Central memory CD4-positive, alpha-beta T cell (primary cell): ENCODE measurements at regions not wholly inside any gene's neighbourhood (a gene's known extent, or its start where the extent isn't known, plus 50 kb on each side); places are given as distances from the start of the nearest gene placed in this dataset.

Experiments
- DNase-seq: peaks from one replicate; pipeline ENCODE4 v3.0.0; 2022

DNA sequence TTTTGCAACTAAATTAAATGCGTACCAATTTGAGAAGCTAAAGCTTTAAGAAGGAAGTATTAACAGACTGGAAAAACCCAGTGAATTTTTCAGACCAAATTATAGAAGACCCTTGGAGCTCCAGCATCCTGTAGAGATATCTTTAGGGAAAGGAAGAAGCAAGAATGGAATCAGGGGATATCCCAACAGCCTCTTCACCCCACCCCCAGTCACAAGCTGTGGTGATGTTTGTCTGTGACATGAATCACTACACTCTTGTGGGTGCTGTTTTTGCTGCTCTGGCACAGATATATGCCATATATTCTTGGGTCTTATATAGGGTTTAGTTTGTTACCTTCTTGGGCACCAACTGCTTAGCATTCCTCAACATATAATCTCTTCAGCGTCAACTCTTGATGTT is 78.5 kb upstream of the BCL6 start:
- DNase-seq = no peak

DNA sequence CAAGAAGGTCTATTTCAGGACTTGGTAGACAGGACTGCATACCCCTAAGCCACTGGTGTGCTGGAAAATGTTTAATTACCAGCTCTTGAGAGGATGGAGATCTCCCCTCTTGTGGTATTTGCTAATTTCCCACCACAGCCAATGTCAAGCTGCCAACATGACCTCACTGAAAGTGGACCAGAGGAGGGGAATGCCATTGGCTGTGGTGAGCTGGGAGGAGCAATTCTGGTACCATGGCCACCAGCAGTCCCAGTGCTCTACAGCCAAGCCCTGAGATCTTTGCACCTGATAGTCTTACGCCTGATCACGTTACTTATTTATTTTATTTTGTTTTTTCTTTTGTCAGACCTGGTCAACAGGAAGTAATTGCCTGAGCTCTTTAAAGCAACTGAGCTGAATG is 82.5 kb upstream of the BCL6 start:
- DNase-seq = no peak

GRCh38 chr3:187828579-187829452 is 83.5 kb upstream of the BCL6 start:
- no peak for DNase-seq

GRCh38 chr3:187830181-187830580 is 84.9 kb upstream of the BCL6 start:
- DNase-seq = no peak

DNA sequence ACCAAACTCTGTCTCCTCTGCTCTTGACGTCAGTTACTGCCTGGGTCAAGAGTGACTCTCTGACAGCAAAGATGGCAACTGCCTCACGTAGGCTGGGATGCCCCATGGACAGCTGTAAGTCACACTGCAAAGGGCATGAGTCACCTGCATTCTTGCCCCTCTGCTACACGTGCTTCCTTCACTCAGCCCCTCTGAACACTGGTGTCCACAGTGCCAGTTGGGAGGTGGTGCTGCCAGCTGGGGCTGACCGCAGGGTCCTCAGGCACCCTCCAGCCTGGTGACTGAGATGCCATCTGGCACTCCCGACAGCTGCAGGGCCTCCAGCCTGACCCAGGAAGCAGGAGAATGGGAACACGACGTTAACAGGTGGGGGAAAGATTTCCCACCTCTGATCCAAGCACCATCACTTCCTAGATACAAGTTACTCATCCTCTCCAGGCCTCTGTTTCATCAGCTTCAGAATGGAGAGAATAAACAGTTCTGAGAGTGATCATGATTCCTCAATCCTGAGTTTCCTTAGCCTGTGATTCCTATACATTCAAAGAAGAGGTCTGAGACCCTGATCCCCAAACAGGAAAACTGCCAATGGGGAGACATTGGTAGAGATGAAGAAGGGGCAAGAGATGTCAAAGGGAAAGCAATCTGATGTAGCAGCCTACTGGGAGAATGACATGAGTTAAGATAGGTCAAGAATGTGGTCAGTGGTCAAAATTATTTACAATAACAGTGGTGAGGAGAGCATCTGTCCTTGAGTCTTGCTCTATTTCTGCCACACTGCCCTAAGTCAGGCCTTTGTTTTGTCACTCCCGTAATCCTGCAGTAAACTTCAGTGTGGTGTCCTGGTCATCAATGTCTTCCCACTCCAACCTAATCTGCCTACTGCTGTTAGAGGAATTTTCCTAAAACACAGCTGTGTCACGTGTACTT is 86.1 kb upstream of the BCL6 start:
- DNase-seq = no peak

DNA sequence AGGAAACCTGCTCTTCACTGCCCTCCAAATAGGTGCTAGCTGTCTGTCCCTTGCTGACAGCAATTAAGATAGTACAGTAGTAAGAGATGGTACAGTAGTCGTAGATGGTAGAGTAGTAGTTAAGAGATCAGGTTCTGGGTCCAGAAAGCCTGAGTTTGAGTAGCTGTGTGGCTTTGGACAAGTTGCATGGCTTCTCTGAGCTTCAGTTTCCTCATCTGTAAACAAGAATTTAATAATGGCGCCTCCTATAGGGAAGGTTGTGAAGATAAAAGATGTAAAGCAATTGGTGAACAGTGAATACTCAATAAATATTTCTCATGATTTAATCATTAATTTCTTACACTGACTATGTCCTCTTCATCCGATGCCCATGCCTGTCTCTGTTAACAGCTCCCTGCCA is 86.9 kb upstream of the BCL6 start:
- DNase-seq = no peak

GRCh38 chr3:187833375-187833774 is 88.1 kb upstream of the BCL6 start:
- DNase-seq = no peak

DNA sequence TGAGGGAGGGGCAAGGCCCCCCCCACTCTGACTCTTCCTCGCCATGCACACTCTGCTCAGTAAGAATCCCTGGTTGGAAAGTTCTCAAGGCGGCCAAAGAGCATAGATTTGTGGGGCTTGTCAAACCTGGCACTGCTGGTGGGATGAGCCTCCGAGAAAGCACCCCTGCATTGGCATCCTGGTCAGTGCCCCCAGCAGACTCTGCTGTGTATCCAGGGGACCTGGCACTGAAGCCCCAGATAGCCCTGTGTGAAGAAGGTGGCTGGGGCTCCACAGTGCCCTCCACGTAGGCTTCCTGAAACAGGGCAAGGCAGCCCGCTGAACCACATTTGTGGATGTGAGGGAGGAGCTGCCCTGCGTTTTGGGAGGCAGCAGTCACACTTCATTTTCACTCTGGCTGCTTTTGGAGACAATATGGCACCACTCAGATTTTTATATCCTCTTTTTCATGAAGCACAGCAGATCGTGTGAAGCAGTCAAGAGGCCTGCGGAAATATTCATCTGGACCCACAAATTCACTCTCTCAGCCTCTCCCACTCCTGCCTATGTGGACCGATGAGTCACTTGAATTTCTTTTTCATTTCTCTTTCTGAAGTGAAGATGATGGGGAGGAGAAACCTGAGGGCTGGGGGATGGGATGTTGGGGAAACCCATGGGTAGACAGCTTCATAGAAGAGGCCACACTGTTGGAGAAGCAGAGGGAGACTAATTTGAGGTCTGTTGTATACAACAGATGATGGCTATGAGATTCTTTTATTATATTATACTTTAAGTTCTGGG is 88.7 kb upstream of the BCL6 start:
- no peak for DNase-seq

DNA sequence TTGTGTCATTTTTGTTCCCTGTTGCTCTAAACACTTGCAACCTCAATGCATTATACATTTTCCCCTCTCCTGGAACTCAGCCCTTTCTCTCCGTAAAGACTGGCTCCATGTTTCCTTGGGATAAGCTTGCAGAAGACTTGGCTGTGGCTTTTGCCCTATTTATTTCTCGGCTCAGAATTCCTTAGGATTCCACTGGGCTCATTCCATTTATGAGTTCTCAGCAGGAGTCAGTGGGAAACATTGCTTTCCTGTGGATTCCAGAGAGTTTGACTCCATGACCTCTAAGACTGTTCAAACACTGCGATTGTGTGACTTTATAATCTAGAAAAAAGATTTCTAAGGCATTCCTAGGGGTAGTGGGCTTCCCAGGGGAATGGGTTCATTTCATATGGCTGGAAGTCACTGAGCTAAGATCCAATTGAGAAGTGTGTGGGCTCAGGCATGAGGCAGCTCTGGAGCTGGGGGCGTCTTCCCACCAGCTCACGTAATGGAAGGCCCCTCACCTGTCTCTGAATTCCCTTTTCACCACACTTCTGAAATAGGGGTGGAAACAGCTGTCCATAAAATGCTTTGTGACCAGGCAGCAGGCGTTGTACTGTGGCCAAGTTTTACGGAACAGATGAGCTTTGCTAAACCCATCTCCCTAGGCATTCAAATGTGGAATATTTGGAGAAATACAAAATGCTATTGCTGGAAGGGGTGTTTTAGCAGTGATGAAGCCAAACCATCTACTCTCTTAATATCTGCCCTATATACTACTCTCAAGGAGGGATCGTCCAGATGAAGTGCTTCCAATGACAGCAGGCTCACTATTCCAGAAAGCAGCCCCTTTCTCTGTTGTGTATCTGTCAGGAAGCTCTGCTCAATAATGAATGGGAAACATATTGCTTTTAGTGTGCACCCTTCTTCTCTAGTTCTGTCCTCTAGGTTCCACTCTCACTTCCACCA is 91.8 kb upstream of the BCL6 start:
- DNase-seq = no peak

- no peak for DNase-seq
Measured at GRCh38 chr3:187838016-187838540, 92.8 kb upstream of the BCL6 start.

DNA sequence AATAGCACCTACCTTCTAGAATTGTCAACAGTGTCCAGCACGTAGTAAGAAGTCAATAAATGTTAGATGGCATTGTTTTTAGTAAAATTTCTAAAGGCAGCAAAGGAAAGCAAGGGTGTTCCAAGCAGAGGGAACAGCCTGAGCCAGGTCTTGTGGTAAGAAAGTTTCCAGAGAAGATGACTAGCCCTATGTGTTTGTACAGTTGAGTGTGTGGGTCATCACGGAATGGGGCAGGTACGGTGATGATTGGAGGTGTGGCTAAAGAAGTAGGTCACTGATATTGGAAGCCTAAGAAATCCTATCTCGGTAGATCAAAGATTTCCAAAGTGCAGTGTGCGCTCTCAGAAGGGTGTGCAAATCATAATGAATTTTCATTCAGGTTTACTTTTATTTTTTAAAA is 94.2 kb upstream of the BCL6 start:
- DNase-seq = no peak

- DNase-seq = no peak
Measured at GRCh38 chr3:187840856-187841255, 95.6 kb upstream of the BCL6 start.

DNA sequence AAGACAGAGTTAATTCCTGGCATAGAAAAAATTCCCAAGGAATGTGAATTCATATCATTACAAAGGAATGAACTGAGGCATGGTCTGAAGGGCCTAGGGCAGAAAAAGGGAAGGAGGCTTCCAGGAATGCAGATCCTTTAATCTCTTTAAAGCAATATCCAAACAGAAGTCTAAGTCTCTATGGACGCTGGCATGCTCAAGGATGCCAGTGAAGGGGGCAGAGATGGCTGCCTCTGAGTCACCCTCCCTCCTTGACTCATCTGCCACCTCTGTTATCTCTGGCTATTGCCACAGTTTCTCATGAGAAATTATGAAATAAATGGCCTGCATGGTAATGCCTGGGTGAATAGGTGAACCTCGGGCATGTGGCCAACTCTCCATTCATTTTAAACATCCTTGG is 96.3 kb upstream of the BCL6 start:
- no peak for DNase-seq

DNA sequence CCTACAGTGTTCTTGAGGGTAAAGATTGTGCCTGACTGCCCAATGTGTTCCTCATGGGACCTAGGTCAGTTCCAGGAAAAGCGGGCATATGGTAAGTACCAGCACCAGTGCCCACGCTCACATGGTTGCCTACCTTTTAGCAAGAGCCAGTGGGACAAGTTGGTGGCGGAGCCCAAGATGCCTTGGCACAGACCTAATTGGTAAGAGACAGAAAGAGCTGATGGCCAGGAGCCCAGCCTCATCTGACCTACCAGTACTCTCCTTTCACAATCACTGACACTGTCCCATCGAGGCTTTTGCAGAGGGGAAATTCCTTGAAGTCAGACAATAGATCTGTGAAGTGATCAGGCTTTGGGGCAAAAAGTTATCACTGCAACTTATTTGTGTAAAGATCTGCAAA is 98.4 kb upstream of the BCL6 start:
- no peak for DNase-seq

DNA sequence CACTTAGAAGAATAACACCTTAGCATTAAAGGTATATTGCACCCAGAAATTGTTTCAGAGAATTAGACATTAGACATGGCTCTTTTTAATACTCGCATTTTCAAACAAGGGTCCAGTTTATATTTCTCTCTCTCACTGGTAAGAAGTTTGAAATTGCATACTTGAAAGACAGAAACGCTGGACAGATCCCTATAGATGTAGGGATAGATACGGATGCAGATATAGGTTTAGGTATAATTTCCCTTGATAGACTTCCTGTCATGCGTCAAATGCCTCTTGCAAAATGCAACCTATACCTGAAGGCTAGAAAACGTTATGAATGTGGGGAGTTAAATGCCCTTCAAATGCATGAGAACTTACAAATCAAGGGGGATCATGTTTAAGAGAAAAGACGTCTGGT is 99.4 kb upstream of the BCL6 start:
- no peak for DNase-seq

DNA sequence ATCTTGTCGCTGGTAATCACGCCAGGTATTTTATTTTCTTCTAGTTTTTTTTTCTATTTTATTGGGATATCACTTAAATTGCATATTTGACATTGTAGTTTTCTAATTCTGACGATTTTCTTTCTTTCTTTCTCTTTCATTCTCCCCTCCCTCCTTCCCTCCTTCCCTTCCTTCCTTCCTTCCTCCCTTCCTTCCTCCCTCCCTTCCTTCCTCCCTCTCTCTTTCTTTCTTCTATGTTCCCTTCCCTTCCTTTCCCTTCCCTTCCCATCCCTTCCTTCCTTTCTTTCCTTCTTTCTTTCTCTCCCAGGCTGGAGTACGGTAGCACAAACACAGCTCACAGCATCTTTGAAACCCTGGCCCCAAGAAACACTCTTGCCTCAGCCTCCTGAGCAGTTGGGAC is 100.6 kb upstream of the BCL6 start:
- no peak for DNase-seq

DNA sequence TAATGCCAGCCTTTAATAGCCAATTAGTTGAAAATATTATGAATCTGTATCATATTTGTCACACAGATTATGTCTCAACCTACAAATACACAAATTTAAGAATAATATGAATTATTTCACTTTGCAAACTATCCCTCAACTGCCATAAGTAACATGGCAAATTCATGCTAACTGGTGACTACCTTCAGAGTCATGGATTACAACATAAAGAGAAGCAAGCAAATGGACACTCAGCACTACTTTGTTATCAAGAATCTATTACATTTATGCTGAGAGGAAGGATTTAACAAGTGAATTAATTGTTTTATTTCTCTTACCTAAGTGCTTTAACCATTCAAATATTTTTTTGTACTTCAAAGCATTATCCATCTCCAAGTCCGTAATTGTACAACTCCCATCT is 103.1 kb upstream of the BCL6 start:
- no peak for DNase-seq

GRCh38 chr3:187849016-187849654 is 103.9 kb upstream of the BCL6 start:
- DNase-seq = no peak

GRCh38 chr3:187850258-187850921 is 105.1 kb upstream of the BCL6 start:
- no peak for DNase-seq
